HCT116 (cell line): ENCODE measurements at regions not wholly inside any gene's neighbourhood (a gene's known extent, or its start where the extent isn't known, plus 50 kb on each side); places are given as distances from the start of the nearest gene placed in this dataset.

Experiments used
- ATAC-seq: fragments of 200-7000 bp; cut with Tn5 transposase; 2 replicates; pipeline ENCODE4 v1.9.1; 2020; ENCODE audit warnings: mild to moderate bottlenecking, moderate library complexity
- BruUV-seq: library from RNA; stranded (reverse); fragments of 400-500 nt; replicated peaks from 2 replicates; lab custom pipeline; 2021; lab: Mats Ljungman, UMichigan
- CTCF ChIA-PET: fragments of 300-600 bp; sonication (Branson Sonifier 250); formaldehyde crosslinking; loops from one replicate; lab custom pipeline; 2021; ENCODE audit warnings: antibody characterized with exemption; lab: Charles Lee
- POLR2A ChIA-PET: fragments of 300-600, 350-600 bp; sonication (Branson Sonifier 250); formaldehyde crosslinking; loops from one replicate; lab custom pipeline; 2021; ENCODE audit warnings: antibody characterized with exemption; lab: Charles Lee
- RAD21 ChIA-PET, 2 experiments: fragments of 300-600 bp; sonication (Branson Sonifier 250); formaldehyde crosslinking; loops; one replicate each; lab custom pipeline; 2023; ENCODE audit warnings: low total read pairs in 2 of 2; ENCODE audit not compliant: uncharacterized antibody in 2 of 2, unreplicated experiment in 2 of 2, low non-redundant PET in 1 of 2; lab: Charles Lee
- DNase-seq: peaks from one replicate; pipeline ENCODE4 v3.0.0-alpha.2; 2010; ENCODE audit warnings: low read depth, low spot score
- H2AFZ ChIP-seq: fragments of 200-600 bp; shearing (Covaris generic), sonication (generic); 2 replicates; pipeline ENCODE4 v1.6.1; 2017; ENCODE audit warnings: low read depth, mixed run types, mixed read lengths, antibody characterized with exemption, low read length; ENCODE audit not compliant: poor library complexity, severe bottlenecking
- H3K27ac ChIP-seq: 2 replicates; pipeline ENCODE4 v1.5.1; 2012; ENCODE audit warnings: low read depth, low read length
- H3K27me3 ChIP-seq: fragments of 200-600 bp; sonication (generic); 2 replicates; pipeline ENCODE4 v1.6.1; 2016; ENCODE audit warnings: mixed run types, low read length, mixed read lengths; ENCODE audit not compliant: insufficient read depth
- H3K36me3 ChIP-seq, 2 experiments: fragments of 200-500 bp in 1 of 2; fragments of 200-600 bp in 1 of 2; sonication (Bioruptor generic) in 1 of 2; sonication (generic) in 1 of 2; 2 replicates each; pipeline versions ENCODE4 v1.5.1 to v1.6.1; 2014 to 2016; ENCODE audit warnings: low read length in 2 of 2, inconsistent platforms in 1 of 2, mixed read lengths in 1 of 2, mixed run types in 1 of 2; ENCODE audit not compliant: insufficient read depth in 2 of 2, control insufficient read depth in 1 of 2
- H3K4me1 ChIP-seq, 2 experiments: fragments of 200-600 bp in 1 of 2; sonication (generic) in 1 of 2; 2 replicates each; pipeline versions ENCODE4 v1.5.1 to v1.6.1; 2012 to 2017; ENCODE audit warnings: low read length in 2 of 2, inconsistent platforms in 1 of 2, mild to moderate bottlenecking in 1 of 2, mixed read lengths in 1 of 2, mixed run types in 1 of 2, moderate library complexity in 1 of 2; ENCODE audit not compliant: insufficient read depth in 2 of 2, control insufficient read depth in 1 of 2
- H3K4me2 ChIP-seq: fragments of 200-600 bp; sonication (generic); 2 replicates; pipeline ENCODE4 v1.6.1; 2017; ENCODE audit warnings: mixed run types, low read length, mixed read lengths
- H3K4me3 ChIP-seq, 2 experiments: fragments of 200-600 bp in 1 of 2; sonication (generic) in 1 of 2; replicated peaks in 1 of 2; 2 replicates each; pipeline ENCODE4 v1.5.1; 2011 to 2016; ENCODE audit warnings: low read length in 2 of 2, control low read depth in 1 of 2, low read depth in 1 of 2, mild to moderate bottlenecking in 1 of 2, mixed read lengths in 1 of 2, mixed run types in 1 of 2
- H3K79me2 ChIP-seq: fragments of 200-600 bp; sonication (generic); 2 replicates; pipeline ENCODE4 v1.6.1; 2017; ENCODE audit warnings: mild to moderate bottlenecking, mixed run types, low read length, moderate library complexity, mixed read lengths; ENCODE audit not compliant: insufficient read depth
- H3K9ac ChIP-seq: fragments of 200-600 bp; sonication (generic); 2 replicates; pipeline ENCODE4 v1.6.1; 2016; ENCODE audit warnings: low read length, mixed read lengths
- H3K9me2 ChIP-seq: fragments of 200-600 bp; sonication (generic), shearing (Covaris generic); 2 replicates; pipeline ENCODE4 v1.6.1; 2017; ENCODE audit warnings: mixed run types, mild to moderate bottlenecking, moderate library complexity; ENCODE audit not compliant: insufficient read depth
- H3K9me3 ChIP-seq, 2 experiments: fragments of 200-500 bp in 1 of 2; fragments of 200-600 bp in 1 of 2; sonication (Bioruptor generic) in 1 of 2; sonication (generic) in 1 of 2; 2 replicates each; pipeline ENCODE4 v1.6.1; 2014 to 2017; ENCODE audit warnings: low read length in 2 of 2, mixed read lengths in 2 of 2, inconsistent platforms in 1 of 2, low read depth in 1 of 2, mild to moderate bottlenecking in 1 of 2, mixed run types in 1 of 2, moderate library complexity in 1 of 2; ENCODE audit not compliant: control insufficient read depth in 1 of 2, insufficient read depth in 1 of 2
- H4K20me1 ChIP-seq: fragments of 200-600 bp; sonication (generic), shearing (Covaris generic); 2 replicates; pipeline ENCODE4 v1.6.1; 2017; ENCODE audit warnings: mixed run types, mild to moderate bottlenecking, moderate library complexity; ENCODE audit not compliant: insufficient read depth
- ATF3 ChIP-seq: IDR thresholded peaks from 2 replicates; pipeline ENCODE4 v1.6.1; 2012
- CBX3 ChIP-seq: IDR thresholded peaks from 2 replicates; pipeline ENCODE4 v1.6.1; 2012; ENCODE audit warnings: low read depth
- CEBPB ChIP-seq: IDR thresholded peaks from 2 replicates; pipeline ENCODE4 v1.6.1; 2012; ENCODE audit warnings: low read depth
- CTCF ChIP-seq, 3 experiments: fragments of 200-600 bp in 1 of 3; sonication (generic) in 1 of 3; IDR thresholded peaks in 2 of 3; conservative IDR thresholded peaks in 1 of 3; 2 replicates each; pipeline ENCODE4 v1.5.1; 2012 to 2017; ENCODE audit warnings: low read depth in 2 of 3, low read length in 2 of 3, antibody characterized with exemption in 1 of 3, borderline replicate concordance in 1 of 3, control low read depth in 1 of 3, mild to moderate bottlenecking in 1 of 3, mixed read lengths in 1 of 3, mixed run types in 1 of 3, moderate library complexity in 1 of 3; ENCODE audit not compliant: insufficient read depth in 1 of 3
- EGR1 ChIP-seq: IDR thresholded peaks from 2 replicates; pipeline ENCODE4 v1.6.1; 2012; ENCODE audit warnings: low read depth
- ELF1 ChIP-seq: IDR thresholded peaks from 2 replicates; pipeline ENCODE4 v1.6.1; 2012; ENCODE audit warnings: low read depth, borderline replicate concordance
- EZH2 ChIP-seq: fragments of 200-600 bp; sonication (generic); IDR thresholded peaks from 2 replicates; pipeline ENCODE4 v1.6.1; 2017; ENCODE audit warnings: antibody characterized with exemption, mixed run types
- EZH2phosphoT487 ChIP-seq: fragments of 200-600 bp; IDR thresholded peaks from 2 replicates; pipeline ENCODE4 v1.6.1; 2018; ENCODE audit warnings: antibody characterized with exemption, borderline replicate concordance
- FOSL1 ChIP-seq: IDR thresholded peaks from 2 replicates; pipeline ENCODE4 v1.6.1; 2012; ENCODE audit warnings: low read depth
- JUND ChIP-seq: IDR thresholded peaks from 2 replicates; pipeline ENCODE4 v1.6.1; 2012
- POLR2AphosphoS5 ChIP-seq: IDR thresholded peaks from 2 replicates; pipeline ENCODE4 v1.6.1; 2011; ENCODE audit warnings: mild to moderate bottlenecking, low read depth, low read length, moderate library complexity
- RAD21 ChIP-seq: IDR thresholded peaks from 2 replicates; pipeline ENCODE4 v1.6.1; 2012; ENCODE audit warnings: low read depth, mild to moderate bottlenecking
- REST ChIP-seq: IDR thresholded peaks from 2 replicates; pipeline ENCODE4 v1.6.1; 2012; ENCODE audit warnings: low read depth
- SIN3A ChIP-seq: IDR thresholded peaks from 2 replicates; pipeline ENCODE4 v1.6.1; 2012; ENCODE audit warnings: low read depth
- SP1 ChIP-seq: IDR thresholded peaks from 2 replicates; pipeline ENCODE4 v1.6.1; 2012; ENCODE audit warnings: low read depth
- SRF ChIP-seq: IDR thresholded peaks from 2 replicates; pipeline ENCODE4 v1.6.1; 2012; ENCODE audit warnings: low read depth
- TCF7L2 ChIP-seq: IDR thresholded peaks from 2 replicates; pipeline ENCODE4 v1.7.0; 2011; ENCODE audit warnings: borderline replicate concordance, inconsistent platforms; ENCODE audit not compliant: insufficient read depth, insufficient read length; ENCODE audit errors: extremely low read depth
- YY1 ChIP-seq: IDR thresholded peaks from 2 replicates; pipeline ENCODE4 v1.6.1; 2011; ENCODE audit warnings: low read length, low read depth, moderate library complexity, mild to moderate bottlenecking; ENCODE audit not compliant: insufficient replicate concordance; ENCODE audit errors: extremely low read depth
- ZBTB33 ChIP-seq: IDR thresholded peaks from 2 replicates; pipeline ENCODE4 v1.6.1; 2011; ENCODE audit warnings: mild to moderate bottlenecking, low read length, moderate library complexity; ENCODE audit not compliant: insufficient replicate concordance; ENCODE audit errors: extremely low read depth
- ZFX ChIP-seq: fragments of 450-650 bp; IDR thresholded peaks from 2 replicates; pipeline ENCODE4 v1.6.1; 2017
- ZNF274 ChIP-seq: fragments of 200-500 bp; sonication (Bioruptor generic); IDR thresholded peaks from 2 replicates; pipeline ENCODE4 v1.6.1; 2014; ENCODE audit warnings: mild to moderate bottlenecking, low read depth, low read length, inconsistent platforms
- intact Hi-C: fragments of 100-400 bp; cut with micrococcal nuclease; formaldehyde crosslinking; loops from 2 replicates; pipeline ENCODE4 v1.10.0; 2022

DNA sequence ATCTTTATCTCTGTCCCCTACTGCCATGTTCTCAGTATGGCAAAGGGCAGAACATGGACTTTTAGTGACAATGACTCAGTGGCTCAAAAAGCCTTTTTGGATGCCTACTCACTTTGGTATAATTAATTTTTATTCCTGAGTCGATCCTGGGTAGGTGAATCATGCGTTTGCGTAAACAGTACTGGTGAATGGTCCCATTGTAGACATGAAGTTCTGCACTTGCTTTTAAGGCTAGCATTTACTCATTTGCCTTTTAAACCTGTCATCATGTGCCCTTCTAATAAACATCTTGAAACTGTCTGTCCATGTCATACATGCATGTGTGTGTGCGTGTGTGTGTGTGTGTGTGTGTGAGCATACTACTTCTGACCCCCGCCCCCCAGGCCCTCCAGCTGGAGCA, 223.0 kb downstream of the AUH start:
- no TSS peak for BruUV-seq
- no peak overlapping the region for H3K9ac ChIP-seq
- ChIA-PET POLR2A (interaction anchor here (0.9 kb wide), 1 partner anchor 11 kb away, joined by 4 read pairs; no protein-coding TSS in a partner anchor), RAD21 (no interaction called here), CTCF (no interaction called here)
- no peaks in the 10 kb centered on the region for H3K27me3 ChIP-seq
- no peaks in the 10 kb centered on the region for H3K36me3 ChIP-seq
- peak; percentile 80 for ATAC-seq
- peaks cover 7 to 25% of the 10 kb centered on the region in 2 experiments for H3K4me1 ChIP-seq
- H3K27ac ChIP-seq = no peak overlapping the region; the same call in 1 of the 2 replicates
- H3K9me2 ChIP-seq = no peaks in the 10 kb centered on the region
- intact Hi-C loops = loop anchor here (10.0 kb wide), 1 partner anchor 166 kb away; no protein-coding TSS in a partner anchor
- H3K9me3 ChIP-seq = no peaks in the 10 kb centered on the region
- H2AFZ ChIP-seq = peak overlapping the region; percentile 26
- peak overlapping the region; percentile 48 for H3K4me2 ChIP-seq
- no peaks in the 10 kb centered on the region for H4K20me1 ChIP-seq
- DNase-seq = peak; percentile 76
- H3K79me2 ChIP-seq = no peaks in the 10 kb centered on the region
- no peak overlapping the region for H3K4me3 ChIP-seq
- TF ChIP-seq ZBTB33 (no peak), SRF (no peak), SIN3A (peak; percentile 57; the same call in 1 of the 2 replicates), FOSL1 (peak; percentile 89), ZFX (no peak), TCF7L2 (no peak), ATF3 (no peak), EZH2phosphoT487 (no peak), REST (no peak), YY1 (no peak), JUND (peak; percentile 88), ELF1 (no peak), CEBPB (peak; percentile 87), RAD21 (peak; percentile 16; the same call in 1 of the 2 replicates), CBX3 (peak; percentile 66), EZH2 (no peak), POLR2AphosphoS5 (peak; percentile 25; the same call in 1 of the 2 replicates), SP1 (peak; percentile 79), EGR1 (no peak), ZNF274 (no peak), CTCF (IDR thresholded peaks at IDR 0.05 in 2 of 3, conservative IDR thresholded peaks at IDR 0.05 in 1 of 3; ENCODE audit: borderline replicate concordance in 1 of 3, insufficient read depth in 1 of 3, low read depth in 2 of 3, low read length in 2 of 3) (no peak)
